H9 (cell line): ENCODE measurements at regions not wholly inside any gene's neighbourhood (a gene's known extent, or its start where the extent isn't known, plus 50 kb on each side); places are given as distances from the start of the nearest gene placed in this dataset.

Source experiments
- DNase-seq: peaks from one replicate; pipeline ENCODE4 v3.0.0-alpha.2; 2017
- H2AFZ ChIP-seq: one replicate; pipeline ENCODE4 v1.6.1; 2013; ENCODE audit warnings: mild to moderate bottlenecking, low read length, control low read depth, moderate library complexity
- H2AK5ac ChIP-seq: 2 replicates; pipeline ENCODE4 v1.6.1; 2013; ENCODE audit warnings: low read length, control low read depth, mixed read lengths; ENCODE audit not compliant: insufficient read length
- H2BK120ac ChIP-seq: one replicate; pipeline ENCODE4 v1.6.1; 2013; ENCODE audit warnings: low read depth, mild to moderate bottlenecking, low read length, control low read depth, inconsistent platforms; ENCODE audit not compliant: poor library complexity, severe bottlenecking
- H2BK12ac ChIP-seq: 2 replicates; pipeline ENCODE4 v1.6.1; 2013; ENCODE audit warnings: low read length, control low read depth, mixed read lengths, low read depth; ENCODE audit not compliant: insufficient read length
- H2BK15ac ChIP-seq: 2 replicates; pipeline ENCODE4 v1.6.1; 2013; ENCODE audit warnings: low read depth, low read length, control low read depth
- H2BK20ac ChIP-seq: one replicate; pipeline ENCODE4 v1.6.1; 2013; ENCODE audit warnings: low read depth, mild to moderate bottlenecking, low read length, control low read depth, inconsistent platforms; ENCODE audit not compliant: poor library complexity, severe bottlenecking
- H2BK5ac ChIP-seq: 2 replicates; pipeline ENCODE4 v1.6.1; 2013; ENCODE audit warnings: low read length, control low read depth, mixed read lengths; ENCODE audit not compliant: insufficient read length
- H3K14ac ChIP-seq: 2 replicates; pipeline ENCODE4 v1.6.1; 2013; ENCODE audit warnings: low read length, control low read depth; ENCODE audit not compliant: insufficient read depth
- H3K18ac ChIP-seq: 2 replicates; pipeline ENCODE4 v1.6.1; 2013; ENCODE audit warnings: low read depth, mild to moderate bottlenecking, mixed read lengths, low read length, control low read depth; ENCODE audit not compliant: insufficient read length
- H3K23ac ChIP-seq: 2 replicates; pipeline ENCODE4 v1.6.1; 2013; ENCODE audit warnings: low read length, control low read depth, mixed read lengths, low read depth; ENCODE audit not compliant: insufficient read length
- H3K23me2 ChIP-seq: 2 replicates; pipeline ENCODE4 v1.6.1; 2013; ENCODE audit warnings: low read depth, mild to moderate bottlenecking, mixed read lengths, low read length, control low read depth; ENCODE audit not compliant: insufficient read length, poor library complexity, severe bottlenecking
- H3K27ac ChIP-seq: 2 replicates; pipeline ENCODE4 v1.5.1; 2013; ENCODE audit warnings: low read length, control low read depth, mixed read lengths, low read depth; ENCODE audit not compliant: insufficient read length
- H3K27me3 ChIP-seq: 2 replicates; pipeline ENCODE4 v1.6.1; 2013; ENCODE audit warnings: low read length, control low read depth, inconsistent platforms; ENCODE audit not compliant: insufficient read depth
- H3K4ac ChIP-seq: 2 replicates; pipeline ENCODE4 v1.6.1; 2013; ENCODE audit warnings: low read depth, mild to moderate bottlenecking, control low read depth, inconsistent platforms, low read length, moderate library complexity
- H3K4me1 ChIP-seq: 2 replicates; pipeline ENCODE4 v1.6.1; 2013; ENCODE audit warnings: low read length, control low read depth, inconsistent platforms; ENCODE audit not compliant: insufficient read depth
- H3K4me2 ChIP-seq: 2 replicates; pipeline ENCODE4 v1.6.1; 2013; ENCODE audit warnings: low read length, control low read depth, mixed read lengths; ENCODE audit not compliant: insufficient read length, insufficient read depth
- H3K56ac ChIP-seq: 2 replicates; pipeline ENCODE4 v1.6.1; 2013; ENCODE audit warnings: low read depth, mild to moderate bottlenecking, mixed read lengths, low read length, control low read depth; ENCODE audit not compliant: insufficient read length
- H3K79me1 ChIP-seq: 2 replicates; pipeline ENCODE4 v1.6.1; 2013; ENCODE audit warnings: low read depth, mild to moderate bottlenecking, moderate library complexity, low read length, control low read depth, inconsistent platforms; ENCODE audit not compliant: insufficient read depth, poor library complexity, severe bottlenecking
- H3K79me2 ChIP-seq: 2 replicates; pipeline ENCODE4 v1.6.1; 2013; ENCODE audit warnings: low read length, control low read depth, inconsistent platforms; ENCODE audit not compliant: insufficient read depth
- H3K9ac ChIP-seq: 2 replicates; pipeline ENCODE4 v1.6.1; 2013; ENCODE audit warnings: low read length, control low read depth, mixed read lengths; ENCODE audit not compliant: insufficient read length; ENCODE audit errors: extremely low read depth
- H3K9me3 ChIP-seq: one replicate; pipeline ENCODE4 v1.6.1; 2013; ENCODE audit warnings: low read depth, low read length, inconsistent platforms; ENCODE audit not compliant: control insufficient read depth
- H3T11ph ChIP-seq: one replicate; pipeline ENCODE4 v1.6.1; 2013; ENCODE audit warnings: mild to moderate bottlenecking, low read length, control low read depth, inconsistent platforms
- H4K20me1 ChIP-seq: one replicate; pipeline ENCODE4 v1.6.1; 2013; ENCODE audit not compliant: control insufficient read depth, insufficient read length, insufficient read depth
- H4K5ac ChIP-seq: 2 replicates; pipeline ENCODE4 v1.6.1; 2013; ENCODE audit warnings: low read depth, mild to moderate bottlenecking, mixed read lengths, low read length, control low read depth; ENCODE audit not compliant: insufficient read length
- H4K8ac ChIP-seq: replicated peaks from 2 replicates; pipeline ENCODE4 v1.6.1; 2013; ENCODE audit warnings: low read length, control low read depth, mixed read lengths, low read depth; ENCODE audit not compliant: insufficient read length
- H4K91ac ChIP-seq: 2 replicates; pipeline ENCODE4 v1.6.1; 2013; ENCODE audit warnings: low read depth, mild to moderate bottlenecking, moderate library complexity, mixed read lengths, low read length, control low read depth; ENCODE audit not compliant: insufficient read length
- H3K27ac Mint-ChIP-seq, 3 experiments: 2 replicates in 2 of 3; 3 replicates in 1 of 3; pipeline ENCODE4 v1.8.0; 2020 to 2021; ENCODE audit warnings: mixed read lengths in 3 of 3, mild to moderate bottlenecking in 1 of 3, moderate library complexity in 1 of 3
- H3K27me3 Mint-ChIP-seq: 2 replicates; pipeline ENCODE4 v1.8.0; 2021; ENCODE audit warnings: low read depth, mild to moderate bottlenecking, moderate library complexity, mixed read lengths
- H3K36me3 Mint-ChIP-seq, 3 experiments: 2 replicates in 2 of 3; 3 replicates in 1 of 3; pipeline ENCODE4 v1.8.0; 2020 to 2021; ENCODE audit warnings: low read depth in 3 of 3, mixed read lengths in 3 of 3; ENCODE audit not compliant: insufficient read depth in 1 of 3
- H3K4me1 Mint-ChIP-seq, 2 experiments: 2 replicates each; pipeline ENCODE4 v1.8.0; 2020; ENCODE audit warnings: mixed read lengths in 2 of 2
- H3K4me3 Mint-ChIP-seq, 2 experiments: 2 replicates in 1 of 2; 3 replicates in 1 of 2; pipeline ENCODE4 v1.8.0; 2020 to 2021; ENCODE audit warnings: mild to moderate bottlenecking in 2 of 2, mixed read lengths in 2 of 2, moderate library complexity in 1 of 2
- H3K9me3 Mint-ChIP-seq, 2 experiments: 2 replicates in 1 of 2; 3 replicates in 1 of 2; pipeline ENCODE4 v1.8.0; 2020; ENCODE audit warnings: mild to moderate bottlenecking in 2 of 2, mixed read lengths in 2 of 2, moderate library complexity in 1 of 2
- WGBS: extraction: QIAGEN DNeasy Blood & Tissue Kit; methylation state at CpG from one replicate; pipeline ENCODE4 v1.1.7; 2013; ENCODE audit warnings: missing lambda C conversion rate, low lambda C conversion rate, mixed read lengths; ENCODE audit not compliant: insufficient read length; ENCODE audit errors: extremely low coverage; 5-methylcytosine and 5-hydroxymethylcytosine counted together
- TF ChIP-seq, protein P1 (sequence below): fragments of 200-600 bp; sonication (generic); conservative IDR thresholded peaks from 3 replicates; pipeline ENCODE4 v1.8.0; 2021; ENCODE audit warnings: antibody characterized with exemption, mild to moderate bottlenecking

DNA sequence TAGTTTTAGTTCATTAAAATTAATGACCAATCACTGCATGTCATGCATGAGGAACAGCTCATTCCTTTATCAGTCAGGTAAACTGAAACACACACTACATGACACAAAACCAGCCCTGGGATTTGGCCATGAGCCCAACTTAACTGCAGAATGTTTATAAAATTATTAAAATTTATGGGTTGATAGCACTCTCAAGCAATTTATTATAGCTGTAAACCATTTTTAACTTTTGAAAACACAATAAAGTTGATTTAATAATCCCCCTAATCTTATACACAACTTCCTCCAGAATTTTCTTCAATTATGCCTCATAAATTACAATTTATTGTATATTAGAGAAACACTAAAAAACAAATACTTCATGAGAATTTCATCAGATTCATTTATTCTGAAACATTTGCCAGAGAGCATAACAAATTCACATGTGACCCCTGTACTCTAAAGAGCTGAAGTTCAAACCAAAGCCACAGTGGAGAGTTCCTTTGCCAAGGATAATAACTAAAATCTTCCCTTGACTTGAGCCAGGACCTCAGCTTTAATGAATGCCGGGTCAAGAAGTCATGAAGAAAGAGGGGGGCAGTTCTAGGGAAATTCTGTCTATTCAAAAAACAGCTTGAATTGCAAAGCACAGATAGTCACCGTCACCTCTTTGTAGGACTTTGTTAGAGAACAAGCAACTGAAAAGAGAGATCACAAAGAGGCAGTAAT, 763.7 kb upstream of the GRAMD2B start:
- no peak for DNase-seq
- H3K79me1 ChIP-seq: no peaks in the 10 kb centered on the region
- no CpG with 5 or more reads among the region's 2 CpGs for WGBS
- H3K23me2 ChIP-seq: no peaks in the 10 kb centered on the region
- H3K23ac ChIP-seq: no peak overlapping the region
- Mint-ChIP-seq H3K27me3 (no peaks in the 10 kb centered on the region; the same call in 1 of the 2 replicates), H3K4me1 (peaks cover 16 to 22% of the 10 kb centered on the region in 2 experiments), H3K9me3 (peaks cover 4 to 7% of the 10 kb centered on the region in 2 experiments; a peak in 4 of 5 replicates), H3K36me3 (peaks cover 0 to 4% (median 0%) of the 10 kb centered on the region in 3 experiments; a peak in 2 of 7 replicates), H3K4me3 (no peak overlapping the region), H3K27ac (0 out of 7 replicates have a peak overlapping the region, but pooled peaks of 1 of the 3 experiments have one; percentile 65)
- H2BK20ac ChIP-seq: no peak overlapping the region
- H4K91ac ChIP-seq: no peak overlapping the region
- no peak overlapping the region for H3T11ph ChIP-seq
- no peak overlapping the region for H3K27ac ChIP-seq
- no peak overlapping the region for H2AK5ac ChIP-seq
- H3K56ac ChIP-seq: no peak overlapping the region
- TF ChIP-seq, protein P1, sequence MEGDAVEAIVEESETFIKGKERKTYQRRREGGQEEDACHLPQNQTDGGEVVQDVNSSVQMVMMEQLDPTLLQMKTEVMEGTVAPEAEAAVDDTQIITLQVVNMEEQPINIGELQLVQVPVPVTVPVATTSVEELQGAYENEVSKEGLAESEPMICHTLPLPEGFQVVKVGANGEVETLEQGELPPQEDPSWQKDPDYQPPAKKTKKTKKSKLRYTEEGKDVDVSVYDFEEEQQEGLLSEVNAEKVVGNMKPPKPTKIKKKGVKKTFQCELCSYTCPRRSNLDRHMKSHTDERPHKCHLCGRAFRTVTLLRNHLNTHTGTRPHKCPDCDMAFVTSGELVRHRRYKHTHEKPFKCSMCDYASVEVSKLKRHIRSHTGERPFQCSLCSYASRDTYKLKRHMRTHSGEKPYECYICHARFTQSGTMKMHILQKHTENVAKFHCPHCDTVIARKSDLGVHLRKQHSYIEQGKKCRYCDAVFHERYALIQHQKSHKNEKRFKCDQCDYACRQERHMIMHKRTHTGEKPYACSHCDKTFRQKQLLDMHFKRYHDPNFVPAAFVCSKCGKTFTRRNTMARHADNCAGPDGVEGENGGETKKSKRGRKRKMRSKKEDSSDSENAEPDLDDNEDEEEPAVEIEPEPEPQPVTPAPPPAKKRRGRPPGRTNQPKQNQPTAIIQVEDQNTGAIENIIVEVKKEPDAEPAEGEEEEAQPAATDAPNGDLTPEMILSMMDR: no peak
- no peak overlapping the region for H3K4me2 ChIP-seq
- no peaks in the 10 kb centered on the region for H3K27me3 ChIP-seq
- H2BK5ac ChIP-seq: no peak overlapping the region
- H2BK120ac ChIP-seq: no peak overlapping the region
- H2BK15ac ChIP-seq: no peak overlapping the region
- no peak overlapping the region for H2AFZ ChIP-seq
- H4K20me1 ChIP-seq: no peaks in the 10 kb centered on the region
- H3K9me3 ChIP-seq: no peaks in the 10 kb centered on the region
- H3K9ac ChIP-seq: no peak overlapping the region
- H2BK12ac ChIP-seq: no peak overlapping the region
- peaks cover 4% of the 10 kb centered on the region; the same call in 1 of the 2 replicates for H3K4me1 ChIP-seq
- no peak overlapping the region for H3K18ac ChIP-seq
- no peak overlapping the region for H4K8ac ChIP-seq
- no peaks in the 10 kb centered on the region for H3K79me2 ChIP-seq
- no peak overlapping the region for H4K5ac ChIP-seq
- H3K4ac ChIP-seq: no peak overlapping the region
- no peak overlapping the region for H3K14ac ChIP-seq
